Stimulated activated memory B cell treated with anti-CD40 and anti-IgM and Interleukin-4, amounts not matched to agents 10 μg/mL and 1 μg/mL and 100 μg/mL, for 72 hours (primary cell): ENCODE measurements at regions not wholly inside any gene's neighbourhood (a gene's known extent, or its start where the extent isn't known, plus 50 kb on each side); places are given as distances from the start of the nearest gene placed in this dataset.

Source experiments
- ATAC-seq: fragments of 150-1000 bp; cut with Tn5 transposase; 2 replicates; pipeline ENCODE4 v1.10.0; 2021
- H3K27ac Mint-ChIP-seq: one replicate; pipeline ENCODE4 v1.8.0; 2022; ENCODE audit warnings: mild to moderate bottlenecking, mixed read lengths
- H3K27me3 Mint-ChIP-seq: one replicate; pipeline ENCODE4 v1.8.0; 2022; ENCODE audit warnings: mixed read lengths
- H3K36me3 Mint-ChIP-seq: one replicate; pipeline ENCODE4 v1.8.0; 2022; ENCODE audit warnings: mixed read lengths
- H3K4me1 Mint-ChIP-seq: one replicate; pipeline ENCODE4 v1.8.0; 2022; ENCODE audit warnings: mixed read lengths
- H3K4me3 Mint-ChIP-seq: one replicate; pipeline ENCODE4 v1.8.0; 2022; ENCODE audit warnings: mild to moderate bottlenecking, moderate library complexity, mixed read lengths
- H3K9me3 Mint-ChIP-seq: one replicate; pipeline ENCODE4 v1.8.0; 2022; ENCODE audit warnings: mixed read lengths

DNA sequence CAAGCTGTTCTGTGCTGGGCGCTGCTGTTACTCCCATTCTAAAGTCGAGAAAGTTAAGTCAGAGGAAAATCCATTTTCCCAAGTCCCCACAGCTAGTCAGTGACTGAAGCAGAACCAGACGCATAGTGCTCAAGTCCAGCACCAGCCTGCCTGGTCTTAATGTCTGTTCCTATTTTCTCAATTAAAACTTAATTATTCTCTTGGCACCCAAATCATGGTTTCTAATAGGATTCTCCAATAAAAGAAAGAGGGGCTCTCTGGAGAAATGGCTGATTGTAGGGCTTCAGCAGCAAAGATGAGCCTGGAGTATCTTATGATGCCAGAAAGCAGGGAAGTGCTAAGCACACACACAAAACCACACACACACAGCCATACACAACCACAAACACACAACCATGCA lies 531.0 kb upstream of the SALL3 start:
- Mint-ChIP-seq H3K9me3 (no peaks in the 10 kb centered on the region), H3K27ac (no peak overlapping the region), H3K4me3 (no peak overlapping the region), H3K27me3 (no peaks in the 10 kb centered on the region), H3K36me3 (no peaks in the 10 kb centered on the region), H3K4me1 (no peaks in the 10 kb centered on the region)
- no peak for ATAC-seq

DNA sequence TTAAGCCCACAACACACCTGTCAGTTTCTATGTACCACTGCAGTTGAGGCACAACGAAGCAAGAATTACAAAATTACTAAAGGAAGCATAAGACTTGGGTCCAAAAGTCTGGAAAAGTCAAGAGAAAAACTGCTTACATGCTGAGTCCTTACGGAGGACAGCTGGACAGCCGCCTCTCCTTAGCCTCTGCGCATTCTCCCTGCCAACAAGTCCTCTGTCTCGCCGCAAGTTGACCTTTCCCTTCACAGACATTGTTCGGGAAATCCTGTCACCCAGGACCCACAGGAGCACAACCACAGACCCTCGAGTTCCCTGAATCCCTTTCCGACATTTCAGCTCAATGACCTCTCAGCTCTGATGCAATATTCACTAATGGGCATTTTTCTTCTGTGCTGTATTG lies 525.4 kb upstream of the SALL3 start:
- no peaks in the 10 kb centered on the region for H3K4me1 Mint-ChIP-seq
- no peaks in the 10 kb centered on the region for H3K36me3 Mint-ChIP-seq
- no peak for ATAC-seq
- no peaks in the 10 kb centered on the region for H3K27me3 Mint-ChIP-seq
- H3K4me3 Mint-ChIP-seq, result no peak overlapping the region
- no peak overlapping the region for H3K27ac Mint-ChIP-seq
- H3K9me3 Mint-ChIP-seq, result no peaks in the 10 kb centered on the region

DNA sequence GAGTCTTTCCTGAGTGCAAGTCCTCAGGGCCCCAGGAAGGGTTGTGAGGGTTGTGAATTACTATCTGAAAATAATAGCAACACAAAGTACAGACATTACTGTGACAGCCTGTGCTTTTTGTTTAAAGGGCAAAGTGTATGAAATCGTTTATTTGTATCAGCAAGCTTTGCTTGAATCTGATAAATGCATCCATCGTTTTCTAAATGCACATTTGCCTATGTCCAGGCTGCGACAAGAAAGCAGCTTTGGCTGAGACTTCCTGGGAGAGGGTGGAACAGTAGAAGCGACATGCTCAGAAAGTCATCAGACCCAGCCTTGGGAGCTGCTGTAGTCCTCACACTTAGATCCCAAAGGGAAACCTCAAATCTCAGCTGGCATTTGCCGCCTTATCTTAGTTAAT lies 524.2 kb upstream of the SALL3 start:
- Mint-ChIP-seq H3K4me1 (no peaks in the 10 kb centered on the region), H3K27me3 (no peaks in the 10 kb centered on the region)

DNA sequence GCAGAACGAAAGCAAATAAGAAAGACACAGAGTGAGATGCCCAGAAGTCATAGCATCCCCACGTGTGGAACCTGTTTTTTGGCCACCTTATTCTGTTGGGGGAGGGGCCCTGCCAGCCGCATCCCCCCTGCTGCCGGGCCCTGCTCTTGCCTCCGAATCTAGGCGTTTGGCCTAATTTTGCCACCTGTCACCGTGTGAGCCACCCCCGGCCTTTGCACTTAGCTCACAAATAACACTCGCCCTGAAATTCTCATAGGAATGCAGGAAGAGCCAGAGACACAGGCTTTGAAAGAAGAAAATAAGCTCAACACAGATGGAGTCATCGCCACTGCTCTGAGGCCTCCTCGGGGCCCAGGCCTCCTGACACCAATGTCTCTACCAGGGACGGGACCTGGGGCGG lies 522.6 kb upstream of the SALL3 start:
- Mint-ChIP-seq H3K4me1 (no peaks in the 10 kb centered on the region), H3K36me3 (no peaks in the 10 kb centered on the region), H3K27me3 (no peaks in the 10 kb centered on the region), H3K27ac (no peak overlapping the region), H3K4me3 (no peak overlapping the region), H3K9me3 (no peaks in the 10 kb centered on the region)
- no peak for ATAC-seq

More for the DNA sequence above, 524.2 kb upstream of the SALL3 start:
- ATAC-seq, result no peak
- no peak overlapping the region for H3K4me3 Mint-ChIP-seq
- H3K27ac Mint-ChIP-seq, result no peak overlapping the region
- H3K9me3 Mint-ChIP-seq, result no peaks in the 10 kb centered on the region
- H3K36me3 Mint-ChIP-seq, result no peaks in the 10 kb centered on the region

DNA sequence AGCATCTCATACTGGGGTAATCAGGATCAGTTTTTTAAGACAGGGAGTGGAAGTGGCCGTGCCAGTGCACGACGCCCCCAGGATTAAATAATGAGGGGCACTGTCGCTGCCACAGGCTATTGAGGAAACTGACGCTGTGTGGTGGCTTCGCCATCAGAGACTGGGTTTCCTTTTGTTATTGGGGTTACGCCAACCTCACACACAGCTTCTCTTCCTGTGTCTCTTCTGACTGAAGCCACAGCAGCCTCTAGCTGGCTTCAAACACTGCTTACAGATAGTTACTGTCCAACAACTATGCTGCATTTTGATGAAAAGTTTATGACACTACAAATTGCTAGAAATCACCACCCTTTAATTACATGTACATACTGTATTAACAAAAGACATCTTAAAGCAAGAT lies 521.9 kb upstream of the SALL3 start:
- H3K4me1 Mint-ChIP-seq, result no peaks in the 10 kb centered on the region
- H3K9me3 Mint-ChIP-seq, result peaks cover 2% of the 10 kb centered on the region
- no peak overlapping the region for H3K27ac Mint-ChIP-seq
- ATAC-seq, result no peak
- no peaks in the 10 kb centered on the region for H3K27me3 Mint-ChIP-seq
- H3K36me3 Mint-ChIP-seq, result no peaks in the 10 kb centered on the region
- H3K4me3 Mint-ChIP-seq, result no peak overlapping the region

DNA sequence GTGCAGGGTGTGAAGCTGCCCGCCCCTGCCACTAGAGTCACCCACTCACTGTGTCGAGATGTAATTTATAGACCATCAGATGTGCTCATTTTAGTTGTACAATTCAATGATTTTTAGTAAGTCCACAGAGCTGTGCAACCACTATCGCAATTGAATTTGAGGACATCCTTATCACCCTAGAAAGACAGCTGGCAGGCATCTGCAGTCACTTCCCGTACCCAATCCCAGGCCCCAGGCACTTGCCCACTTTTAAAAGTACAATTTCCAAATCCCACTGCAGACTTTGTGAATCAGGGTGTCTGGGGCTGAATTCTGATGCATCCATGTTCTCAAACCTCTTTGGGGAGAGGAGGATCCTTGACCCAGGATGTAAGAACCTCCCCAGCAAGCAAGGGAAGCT lies 521.3 kb upstream of the SALL3 start:
- Mint-ChIP-seq H3K27ac (no peak overlapping the region), H3K4me3 (no peak overlapping the region), H3K9me3 (peaks cover 2% of the 10 kb centered on the region), H3K4me1 (no peaks in the 10 kb centered on the region), H3K27me3 (no peaks in the 10 kb centered on the region), H3K36me3 (no peaks in the 10 kb centered on the region)
- no peak for ATAC-seq

DNA sequence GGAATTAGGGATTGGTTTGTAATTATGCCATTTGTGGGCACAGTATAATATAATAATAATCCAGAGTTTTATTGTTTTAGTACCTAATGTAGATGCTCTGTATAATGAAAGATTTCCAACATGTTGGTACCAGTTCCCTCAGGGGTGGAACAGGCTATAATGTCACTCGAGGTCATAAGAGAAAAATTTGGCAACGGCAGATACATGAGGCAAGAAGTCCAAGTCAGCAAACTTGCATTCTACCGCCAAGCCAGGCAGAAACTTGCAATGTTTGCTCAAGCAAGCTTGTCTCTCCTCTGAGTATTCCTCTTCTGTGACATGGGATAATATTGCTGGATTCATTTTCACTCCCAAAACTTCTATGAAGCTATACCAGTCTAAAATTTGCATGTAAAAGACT lies 520.0 kb upstream of the SALL3 start:
- no peaks in the 10 kb centered on the region for H3K27me3 Mint-ChIP-seq
- H3K4me1 Mint-ChIP-seq, result no peaks in the 10 kb centered on the region
- H3K36me3 Mint-ChIP-seq, result no peaks in the 10 kb centered on the region
- peaks cover 7% of the 10 kb centered on the region for H3K9me3 Mint-ChIP-seq
- no peak for ATAC-seq
- no peak overlapping the region for H3K4me3 Mint-ChIP-seq
- H3K27ac Mint-ChIP-seq, result no peak overlapping the region

DNA sequence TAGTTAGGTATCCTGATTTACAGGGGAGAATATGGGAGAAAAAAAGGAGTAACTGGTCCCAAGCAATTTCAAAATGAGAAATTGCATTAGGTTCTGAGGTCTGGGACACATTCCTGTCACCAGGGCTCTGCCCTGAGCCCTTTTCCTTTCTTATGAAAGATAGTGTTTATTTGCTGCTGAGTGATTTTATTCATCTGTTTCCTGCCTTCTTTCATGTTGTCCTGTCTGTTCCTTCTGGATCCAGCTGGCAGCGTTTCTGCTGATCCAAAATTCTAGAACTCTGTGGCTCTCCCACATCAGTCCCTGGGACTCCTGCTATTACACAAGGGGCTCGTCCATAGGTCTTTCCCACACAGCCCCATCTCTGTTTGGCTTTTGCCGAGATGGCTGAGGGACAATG lies 519.1 kb upstream of the SALL3 start:
- Mint-ChIP-seq H3K9me3 (peaks cover 10% of the 10 kb centered on the region), H3K4me1 (no peaks in the 10 kb centered on the region), H3K27me3 (no peaks in the 10 kb centered on the region), H3K27ac (no peak overlapping the region), H3K4me3 (no peak overlapping the region), H3K36me3 (no peaks in the 10 kb centered on the region)
- no peak for ATAC-seq

DNA sequence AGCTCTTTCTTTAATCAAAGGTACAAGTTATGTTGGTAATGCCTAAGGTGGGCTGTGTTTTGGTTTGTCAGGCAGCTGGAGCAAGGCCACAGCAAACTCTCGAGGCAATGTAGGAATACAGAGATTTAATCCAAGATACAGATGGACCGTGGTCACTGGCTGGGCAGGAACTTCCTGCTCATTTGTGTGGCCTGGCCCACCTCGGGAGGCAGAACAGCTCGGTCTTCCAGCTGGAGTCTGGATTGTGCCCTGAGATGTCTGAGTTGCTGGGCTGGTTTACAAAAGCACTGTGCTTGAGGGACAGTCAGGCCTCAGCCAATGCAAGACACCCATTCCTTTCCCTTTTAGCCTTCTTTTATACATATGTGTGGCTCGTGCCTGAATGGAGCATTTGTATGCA lies 506.1 kb upstream of the SALL3 start:
- Mint-ChIP-seq H3K4me3 (no peak overlapping the region), H3K27ac (no peak overlapping the region), H3K4me1 (no peaks in the 10 kb centered on the region), H3K9me3 (peaks cover 5% of the 10 kb centered on the region), H3K27me3 (no peaks in the 10 kb centered on the region), H3K36me3 (no peaks in the 10 kb centered on the region)
- ATAC-seq, result no peak

DNA sequence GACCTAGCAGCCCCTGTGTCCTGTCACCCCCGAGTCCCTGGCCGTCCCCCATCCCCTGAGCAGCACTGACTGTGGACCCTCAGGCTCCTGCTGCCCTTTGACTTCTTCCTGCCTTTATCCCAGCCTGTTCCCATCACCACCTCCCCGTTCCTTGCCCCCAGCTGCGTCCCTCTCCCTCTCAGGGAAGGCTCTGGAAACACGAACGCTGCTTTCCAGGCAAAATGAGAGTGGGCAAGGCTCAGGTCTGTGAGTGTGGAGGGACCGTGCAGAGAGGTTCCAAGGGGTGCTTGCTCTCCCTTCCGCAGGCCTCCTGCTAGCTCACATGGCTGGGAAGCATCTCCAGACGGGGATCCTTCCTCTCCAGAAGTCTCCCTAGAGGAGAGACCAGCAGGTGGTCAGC lies 501.8 kb upstream of the SALL3 start:
- no peak overlapping the region for H3K4me3 Mint-ChIP-seq
- no peaks in the 10 kb centered on the region for H3K27me3 Mint-ChIP-seq
- no peak overlapping the region for H3K27ac Mint-ChIP-seq
- no peaks in the 10 kb centered on the region for H3K4me1 Mint-ChIP-seq
- H3K36me3 Mint-ChIP-seq, result no peaks in the 10 kb centered on the region
- ATAC-seq, result no peak
- H3K9me3 Mint-ChIP-seq, result no peaks in the 10 kb centered on the region

DNA sequence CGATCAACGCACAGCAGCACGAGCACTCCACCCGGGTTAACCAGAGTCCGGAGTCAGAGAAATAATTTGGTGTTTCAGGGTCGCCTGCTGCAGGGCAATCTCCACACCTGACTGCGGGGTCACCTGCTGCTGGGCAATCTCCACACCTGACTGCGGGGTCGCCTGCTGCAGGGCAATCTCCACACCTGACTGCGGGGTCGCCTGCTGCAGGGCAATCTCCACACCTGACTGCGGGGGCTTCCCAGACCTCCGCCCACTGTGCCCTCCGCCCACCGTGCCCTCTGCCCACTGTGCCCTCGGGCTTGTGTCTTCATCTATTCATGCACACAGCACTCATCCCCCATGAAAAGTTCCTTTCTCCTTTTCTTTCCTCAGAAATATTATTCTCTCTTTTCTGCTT lies 500.2 kb upstream of the SALL3 start:
- no peaks in the 10 kb centered on the region for H3K9me3 Mint-ChIP-seq
- no peaks in the 10 kb centered on the region for H3K4me1 Mint-ChIP-seq
- no peak overlapping the region for H3K27ac Mint-ChIP-seq
- no peak overlapping the region for H3K4me3 Mint-ChIP-seq
- no peaks in the 10 kb centered on the region for H3K36me3 Mint-ChIP-seq
- no peaks in the 10 kb centered on the region for H3K27me3 Mint-ChIP-seq
- ATAC-seq, result no peak

DNA sequence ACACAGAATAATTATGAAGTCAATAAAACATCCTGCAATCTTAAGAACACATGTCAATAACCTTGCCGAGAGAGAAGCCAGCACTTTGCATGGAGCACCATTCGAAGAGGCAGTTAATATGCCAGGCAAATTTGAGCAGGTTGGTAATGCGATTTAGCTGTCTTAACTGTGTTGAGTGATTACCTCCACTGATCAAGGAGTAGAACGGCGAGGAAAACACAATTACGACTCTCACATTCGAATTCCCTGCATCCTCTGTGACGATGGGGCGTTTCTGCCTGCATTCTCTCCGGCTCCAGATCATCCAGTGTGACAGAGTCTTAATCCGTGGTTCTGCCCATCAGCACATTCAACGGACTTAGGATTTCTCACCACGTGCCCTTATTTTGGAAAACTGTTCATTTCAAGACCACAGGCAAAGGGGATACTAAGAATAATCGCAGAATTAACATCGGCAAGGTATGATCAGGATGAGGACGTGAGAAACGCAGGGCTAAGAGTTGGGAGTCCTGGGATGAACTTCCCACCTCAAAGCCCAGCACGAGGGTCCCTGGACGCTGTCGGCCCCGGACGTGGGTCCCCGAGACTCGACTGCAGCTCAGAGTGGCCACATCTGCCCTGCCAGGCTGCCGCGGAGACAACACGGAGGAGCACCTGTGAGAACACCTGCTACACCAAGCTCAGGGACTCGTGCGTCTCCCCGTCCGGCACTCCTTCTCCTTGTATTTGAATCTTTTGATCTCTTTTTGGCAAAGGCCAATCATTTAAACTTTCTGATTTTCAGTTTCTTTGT lies 499.2 kb upstream of the SALL3 start:
- Mint-ChIP-seq H3K27me3 (no peaks in the 10 kb centered on the region), H3K36me3 (no peaks in the 10 kb centered on the region), H3K4me3 (no peak overlapping the region), H3K27ac (no peak overlapping the region), H3K9me3 (no peaks in the 10 kb centered on the region), H3K4me1 (no peaks in the 10 kb centered on the region)
- ATAC-seq, result no peak

DNA sequence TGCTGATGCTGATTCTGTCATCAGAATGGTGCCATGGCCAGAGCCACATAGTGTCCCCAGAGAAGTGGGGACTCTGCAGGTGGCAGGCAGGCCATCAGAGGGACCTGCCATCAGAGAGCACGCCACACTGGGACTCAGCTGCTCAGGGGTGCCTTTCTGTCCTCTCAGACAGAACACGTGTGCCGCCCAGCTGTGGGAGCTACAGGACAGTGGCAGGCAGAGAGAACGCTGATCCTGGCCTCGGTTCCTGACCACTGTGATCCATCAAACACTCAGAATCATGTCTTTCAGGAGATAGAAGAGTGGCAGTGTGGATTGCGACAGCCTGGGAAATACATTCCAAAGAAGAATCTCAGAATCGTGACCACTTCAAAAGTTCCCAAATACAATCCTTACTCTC lies 497.2 kb upstream of the SALL3 start:
- Mint-ChIP-seq H3K27ac (no peak overlapping the region), H3K9me3 (no peaks in the 10 kb centered on the region), H3K27me3 (peaks cover 9% of the 10 kb centered on the region), H3K4me1 (no peaks in the 10 kb centered on the region), H3K4me3 (no peak overlapping the region), H3K36me3 (no peaks in the 10 kb centered on the region)
- ATAC-seq, result no peak

DNA sequence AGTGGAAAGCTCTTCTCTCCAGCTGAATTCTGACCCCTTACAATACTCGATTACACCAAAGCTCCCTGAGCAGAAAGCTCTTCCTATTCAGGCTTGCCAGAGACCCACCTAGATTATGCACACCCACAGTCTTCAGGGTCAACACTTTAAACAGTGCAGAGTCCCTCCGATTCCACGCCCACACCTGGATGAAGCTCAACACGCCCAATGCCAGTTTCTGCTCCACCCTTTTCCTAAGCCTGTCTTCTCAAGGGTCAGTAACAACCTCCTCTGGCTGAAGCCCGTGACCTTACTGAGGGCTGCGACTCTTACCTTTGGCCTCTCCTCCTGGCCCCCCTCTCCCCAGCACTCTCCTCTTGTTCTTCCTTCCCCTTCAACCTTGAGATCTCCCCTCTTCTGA lies 492.0 kb upstream of the SALL3 start:
- Mint-ChIP-seq H3K36me3 (no peaks in the 10 kb centered on the region), H3K9me3 (no peaks in the 10 kb centered on the region), H3K4me3 (no peak overlapping the region), H3K4me1 (no peaks in the 10 kb centered on the region), H3K27me3 (peaks cover 9% of the 10 kb centered on the region), H3K27ac (no peak overlapping the region)
- ATAC-seq, result no peak

DNA sequence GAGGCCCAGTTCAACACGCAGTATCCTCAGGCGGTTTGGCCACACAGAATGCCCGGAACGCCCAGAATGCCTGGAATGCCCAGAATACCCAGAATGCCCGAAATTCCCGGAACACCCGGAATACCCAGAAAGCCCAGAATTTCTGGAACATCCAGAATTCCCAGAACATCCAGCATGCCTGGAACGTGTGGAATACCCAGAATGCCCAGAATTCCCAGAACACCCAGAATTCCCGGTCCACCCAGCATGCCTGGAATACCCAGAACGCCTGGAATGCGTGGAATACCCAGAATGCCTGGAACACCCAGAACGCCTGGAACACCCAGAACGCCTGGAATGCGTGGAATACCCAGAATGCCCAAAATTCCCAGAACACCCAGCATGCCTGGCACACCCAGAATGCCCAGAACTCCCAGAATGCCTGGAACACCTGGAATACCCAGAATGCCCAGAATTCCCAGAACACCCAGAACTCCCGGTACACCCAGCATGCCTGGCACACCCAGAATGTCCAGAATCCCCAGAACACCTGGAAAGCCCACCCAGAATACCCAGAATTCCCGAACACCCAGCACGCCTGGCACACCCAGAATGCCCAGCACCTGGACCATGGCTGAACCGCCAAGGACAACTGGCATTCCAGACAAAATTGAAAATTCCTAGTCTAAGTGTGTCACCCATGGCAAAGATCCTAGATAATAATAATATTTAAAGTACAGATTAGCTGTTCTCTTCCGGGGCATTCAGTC lies 487.4 kb upstream of the SALL3 start:
- no peak overlapping the region for H3K4me3 Mint-ChIP-seq
- H3K9me3 Mint-ChIP-seq, result peaks cover 8% of the 10 kb centered on the region
- H3K36me3 Mint-ChIP-seq, result no peaks in the 10 kb centered on the region
- no peak overlapping the region for H3K27ac Mint-ChIP-seq
- ATAC-seq, result no peak
- H3K4me1 Mint-ChIP-seq, result no peaks in the 10 kb centered on the region
- H3K27me3 Mint-ChIP-seq, result no peaks in the 10 kb centered on the region

DNA sequence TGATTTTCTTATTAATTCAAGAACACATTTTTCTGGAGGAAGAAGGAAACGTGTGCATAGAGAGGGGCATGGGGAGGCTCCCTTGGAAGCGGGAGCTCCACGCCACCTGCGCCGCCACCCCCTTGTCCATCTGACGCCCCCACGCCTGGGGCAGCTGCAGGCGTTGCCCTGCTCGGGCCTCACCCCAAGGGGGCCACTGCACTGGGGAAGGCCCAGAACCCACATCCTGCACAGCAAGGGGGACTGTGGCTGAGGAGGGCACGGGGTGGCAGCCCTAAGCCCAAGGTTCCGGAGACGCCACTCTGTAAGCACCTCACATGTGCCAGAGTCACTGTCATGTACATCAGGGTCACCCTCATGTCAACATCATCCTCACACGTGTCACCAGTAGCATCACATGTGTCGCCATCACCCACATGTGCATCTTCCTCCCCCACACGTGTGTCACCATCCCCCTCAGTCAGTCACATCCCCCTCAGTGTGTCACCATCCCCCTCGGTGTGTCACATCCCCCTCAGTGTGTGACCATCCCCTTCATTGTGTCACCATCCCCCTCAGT lies 486.7 kb upstream of the SALL3 start:
- Mint-ChIP-seq H3K27me3 (no peaks in the 10 kb centered on the region), H3K4me3 (no peak overlapping the region)

More for the DNA sequence above, 486.7 kb upstream of the SALL3 start:
- Mint-ChIP-seq H3K27ac (no peak overlapping the region), H3K9me3 (peaks cover 8% of the 10 kb centered on the region), H3K4me1 (no peaks in the 10 kb centered on the region), H3K36me3 (no peaks in the 10 kb centered on the region)
- ATAC-seq, result peak; percentile 41
